Gastroesophageal sphincter (tissue), 4 donors: ENCODE measurements at regions not wholly inside any gene's neighbourhood (a gene's known extent, or its start where the extent isn't known, plus 50 kb on each side); places are given as distances from the start of the nearest gene placed in this dataset.

Experiments used
- ATAC-seq: fragments of 150-250 bp; one replicate; pipeline ENCODE4 v1.9.1; 2016; ENCODE audit warnings: mild to moderate bottlenecking, moderate library complexity
- H3K27ac ChIP-seq, 4 donors: fragments of 200-600 bp; sonication (generic) in 3 of 4; 1 replicate in 3 of 4; 2 replicates in 1 of 4; pipeline ENCODE4 v1.5.1; 2016 to 2019
- H3K27me3 ChIP-seq: fragments of 200-600 bp; sonication (generic); one replicate; pipeline ENCODE4 v1.5.1; 2019
- H3K36me3 ChIP-seq, 2 donors: fragments of 200-600 bp; sonication (generic); one replicate each; pipeline ENCODE4 v1.5.1; 2019; ENCODE audit warnings: control low read depth in 1 of 2
- H3K4me1 ChIP-seq, 3 donors: fragments of 200-600 bp; sonication (generic); 1 replicate in 2 of 3; 2 replicates in 1 of 3; pipeline ENCODE4 v1.5.1; 2016 to 2019; ENCODE audit warnings: control low read depth in 2 of 3
- H3K4me3 ChIP-seq, 2 donors: fragments of 200-600 bp; sonication (generic); one replicate each; pipeline ENCODE4 v1.5.1; 2019; ENCODE audit warnings: mild to moderate bottlenecking in 1 of 2, moderate library complexity in 1 of 2
- H3K9me3 ChIP-seq, 3 donors: fragments of 200-600 bp; sonication (generic); one replicate each; pipeline ENCODE4 v1.5.1; 2017 to 2019; ENCODE audit warnings: control low read depth in 2 of 3
- EP300 ChIP-seq: sonication (generic); formaldehyde crosslinking; IDR thresholded peaks from one replicate; pipeline ENCODE4 v1.6.1; 2017; ENCODE audit warnings: antibody characterized with exemption, mild to moderate bottlenecking
- POLR2A ChIP-seq, 2 donors: fragments of 450-650 bp; IDR thresholded peaks; one replicate each; pipeline ENCODE4 v1.6.1; 2017; ENCODE audit warnings: antibody characterized with exemption in 2 of 2, mild to moderate bottlenecking in 2 of 2, moderate library complexity in 1 of 2
- POLR2AphosphoS5 ChIP-seq: sonication (generic); formaldehyde crosslinking; IDR thresholded peaks from one replicate; pipeline ENCODE4 v1.6.1; 2017; ENCODE audit warnings: antibody characterized with exemption
- WGBS, 2 donors: methylation state at CpG; one replicate each; pipeline ENCODE4 v1.1.5; 2018; ENCODE audit warnings: low coverage in 1 of 2; 5-methylcytosine and 5-hydroxymethylcytosine counted together
- TF ChIP-seq, protein P1 (sequence below), 4 experiments: fragments of 200-600 bp in 2 of 4; fragments of 450-650 bp in 2 of 4; sonication (generic) in 1 of 4; IDR thresholded peaks; one replicate each; pipeline ENCODE4 v1.5.1; 2017 to 2019; ENCODE audit warnings: antibody characterized with exemption in 4 of 4, mild to moderate bottlenecking in 2 of 4, moderate library complexity in 2 of 4

DNA sequence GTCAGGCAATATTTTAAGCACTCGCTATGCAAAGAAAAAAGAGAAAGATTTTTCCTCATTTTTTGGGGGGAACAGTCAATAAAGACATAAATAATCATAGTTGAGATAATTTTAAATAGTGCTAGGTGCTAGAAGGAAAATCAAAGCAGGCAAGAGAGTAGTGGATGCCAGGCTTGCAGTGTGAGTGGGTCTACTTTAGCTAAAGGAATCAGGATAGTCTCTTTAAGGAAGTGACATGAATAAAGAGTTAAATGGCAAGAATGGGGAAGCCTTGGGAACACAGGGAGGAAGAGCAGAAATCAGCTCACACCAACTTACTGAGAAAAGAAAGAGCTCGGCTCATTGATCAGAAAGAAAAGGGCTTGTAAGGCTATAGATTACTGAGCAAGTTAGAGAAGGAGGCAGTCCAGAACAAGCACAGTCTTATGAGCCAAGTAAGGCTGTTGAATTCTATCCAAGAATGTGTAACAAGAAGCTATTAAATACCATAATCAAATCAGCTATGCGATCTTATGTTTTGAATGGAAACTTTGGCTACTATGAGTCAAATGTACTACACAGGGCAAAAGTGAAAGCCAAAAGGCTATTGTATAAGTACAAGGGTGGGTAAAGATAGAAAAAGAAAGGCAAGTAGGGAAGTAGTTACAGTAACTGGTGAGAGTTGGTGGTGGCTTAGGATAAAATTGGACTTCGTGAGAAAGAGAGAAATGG is 833.8 kb upstream of the PIK3C3 start:
- H3K27me3 ChIP-seq: no peaks in the 10 kb centered on the region
- ATAC-seq: no peak
- no peak overlapping the region for H3K4me3 ChIP-seq
- H3K4me1 ChIP-seq: no peaks in the 10 kb centered on the region
- no peak overlapping the region for H3K27ac ChIP-seq
- 54 to 56% methylated on average over 4 of the region's 4 CpGs for WGBS, 2 donors
- no peaks in the 10 kb centered on the region for H3K36me3 ChIP-seq
- no peaks in the 10 kb centered on the region for H3K9me3 ChIP-seq
- no peak for TF ChIP-seq EP300

DNA sequence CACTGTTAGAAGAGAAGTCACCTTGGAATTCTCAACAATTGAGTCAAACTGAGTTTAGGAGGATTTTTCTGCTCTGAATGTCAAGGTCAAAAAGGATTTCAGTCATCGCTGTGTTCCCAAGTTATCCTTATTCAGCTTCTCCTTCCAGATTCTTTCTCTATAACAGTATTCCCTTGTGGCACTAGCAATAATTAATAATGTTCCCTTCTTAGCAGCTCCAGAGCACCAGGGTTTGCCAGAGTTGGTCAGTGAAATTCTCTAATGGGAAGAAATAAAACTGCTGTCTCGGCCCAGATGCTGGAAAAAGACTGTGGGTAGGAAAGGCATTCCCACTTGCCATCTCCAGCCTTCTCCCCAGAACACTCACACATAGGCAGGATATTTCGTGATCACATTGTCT is 836.0 kb upstream of the PIK3C3 start:
- H3K4me3 ChIP-seq: no peak overlapping the region
- 72 to 86% methylated on average over 1 to 2 of the region's 3 CpGs for WGBS, 2 donors

DNA sequence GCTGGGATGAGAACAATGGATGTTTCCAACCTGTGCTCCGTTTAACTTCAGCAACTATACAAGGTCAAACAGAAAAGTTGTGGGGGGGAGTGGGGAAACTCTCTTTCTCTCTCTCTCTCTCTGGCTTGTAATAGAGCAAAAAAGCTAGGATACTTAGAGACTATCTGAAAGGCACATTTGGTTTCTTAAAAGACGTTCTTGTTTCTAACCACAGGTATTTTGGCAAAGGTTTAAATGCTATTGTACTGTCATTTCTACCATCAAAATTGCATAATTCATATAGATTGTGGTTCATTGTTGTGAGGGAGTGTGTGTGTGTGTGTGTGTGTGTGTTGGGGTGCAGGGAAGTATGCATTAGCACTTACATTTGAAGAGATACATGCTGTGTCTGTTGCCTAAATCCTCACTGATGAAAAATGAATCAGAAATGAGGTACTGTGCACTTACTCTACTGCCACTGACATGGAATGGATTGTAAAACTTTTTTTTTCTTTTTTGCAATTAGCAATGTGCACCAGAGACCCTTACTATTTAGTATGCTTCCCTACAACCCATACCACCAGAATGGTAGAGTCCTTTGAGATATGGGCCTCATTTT is 841.0 kb upstream of the PIK3C3 start:
- Histone ChIP-seq H3K27ac (no peak overlapping the region), H3K27me3 (no peaks in the 10 kb centered on the region), H3K9me3 (peaks cover 0 to 13% (median 0%) of the 10 kb centered on the region in 3 donors), H3K4me1 (no peaks in the 10 kb centered on the region), H3K36me3 (no peaks in the 10 kb centered on the region), H3K4me3 (no peak overlapping the region)
- no peak for ATAC-seq
- WGBS, 2 donors: 31 to 35% methylated on average over 2 of the region's 2 CpGs
- TF ChIP-seq EP300: no peak
- no peak for TF ChIP-seq POLR2AphosphoS5
- TF ChIP-seq POLR2A (IDR thresholded peaks at IDR 0.05): no peak
- TF ChIP-seq, protein P1, sequence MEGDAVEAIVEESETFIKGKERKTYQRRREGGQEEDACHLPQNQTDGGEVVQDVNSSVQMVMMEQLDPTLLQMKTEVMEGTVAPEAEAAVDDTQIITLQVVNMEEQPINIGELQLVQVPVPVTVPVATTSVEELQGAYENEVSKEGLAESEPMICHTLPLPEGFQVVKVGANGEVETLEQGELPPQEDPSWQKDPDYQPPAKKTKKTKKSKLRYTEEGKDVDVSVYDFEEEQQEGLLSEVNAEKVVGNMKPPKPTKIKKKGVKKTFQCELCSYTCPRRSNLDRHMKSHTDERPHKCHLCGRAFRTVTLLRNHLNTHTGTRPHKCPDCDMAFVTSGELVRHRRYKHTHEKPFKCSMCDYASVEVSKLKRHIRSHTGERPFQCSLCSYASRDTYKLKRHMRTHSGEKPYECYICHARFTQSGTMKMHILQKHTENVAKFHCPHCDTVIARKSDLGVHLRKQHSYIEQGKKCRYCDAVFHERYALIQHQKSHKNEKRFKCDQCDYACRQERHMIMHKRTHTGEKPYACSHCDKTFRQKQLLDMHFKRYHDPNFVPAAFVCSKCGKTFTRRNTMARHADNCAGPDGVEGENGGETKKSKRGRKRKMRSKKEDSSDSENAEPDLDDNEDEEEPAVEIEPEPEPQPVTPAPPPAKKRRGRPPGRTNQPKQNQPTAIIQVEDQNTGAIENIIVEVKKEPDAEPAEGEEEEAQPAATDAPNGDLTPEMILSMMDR (IDR thresholded peaks at IDR 0.05): no peak

More for the DNA sequence above, 836.0 kb upstream of the PIK3C3 start:
- TF ChIP-seq EP300 (no peak), POLR2A (IDR thresholded peaks at IDR 0.05) (no peak), POLR2AphosphoS5 (no peak)
- TF ChIP-seq, protein P1 (IDR thresholded peaks at IDR 0.05): no peak
- Histone ChIP-seq H3K27me3 (no peaks in the 10 kb centered on the region), H3K9me3 (no peaks in the 10 kb centered on the region), H3K27ac (no peak overlapping the region), H3K4me1 (no peaks in the 10 kb centered on the region), H3K36me3 (no peaks in the 10 kb centered on the region)
- ATAC-seq: no peak

DNA sequence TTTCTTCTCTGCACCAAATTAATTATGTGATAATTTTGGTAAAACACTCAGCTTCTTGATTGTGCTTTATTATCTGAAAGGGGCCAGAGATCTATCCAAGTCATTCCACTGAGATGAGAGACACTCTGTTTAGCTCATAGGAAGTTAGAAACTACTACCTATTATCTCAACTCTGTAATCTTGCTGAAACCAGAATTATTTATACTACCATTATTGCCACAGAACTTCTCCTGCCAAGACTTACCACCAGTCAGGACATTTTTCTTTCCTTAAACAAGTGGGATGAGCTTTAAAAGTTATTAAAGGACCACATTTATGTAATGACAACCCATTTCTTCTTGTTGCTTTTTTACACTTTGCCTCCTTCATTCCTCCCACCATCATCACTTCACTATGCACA is 855.6 kb upstream of the PIK3C3 start:
- peaks cover 0 to 4% (median 0%) of the 10 kb centered on the region in 3 donors for H3K9me3 ChIP-seq
- TF ChIP-seq, protein P1 (IDR thresholded peaks at IDR 0.05): no peak
- no peak for TF ChIP-seq EP300
- TF ChIP-seq POLR2A (IDR thresholded peaks at IDR 0.05): no peak
- TF ChIP-seq POLR2AphosphoS5: no peak
- no peak for ATAC-seq

GRCh38 chr18:41096504-41096903 is 858.5 kb upstream of the PIK3C3 start:
- H3K27ac ChIP-seq: no peak overlapping the region
- H3K4me1 ChIP-seq: no peaks in the 10 kb centered on the region
- WGBS, 2 donors: 39 to 46% methylated on average over 4 to 5 of the region's 5 CpGs
- TF ChIP-seq, protein P1 (IDR thresholded peaks at IDR 0.05): no peak
- no peak for TF ChIP-seq POLR2AphosphoS5
- no peak for TF ChIP-seq POLR2A (IDR thresholded peaks at IDR 0.05)
- no peak for TF ChIP-seq EP300
- H3K36me3 ChIP-seq: no peaks in the 10 kb centered on the region
- ATAC-seq: no peak
- H3K27me3 ChIP-seq: no peaks in the 10 kb centered on the region
- H3K9me3 ChIP-seq: no peaks in the 10 kb centered on the region
- H3K4me3 ChIP-seq: no peak overlapping the region

More for the DNA sequence above, 855.6 kb upstream of the PIK3C3 start:
- H3K4me1 ChIP-seq: no peaks in the 10 kb centered on the region
- no peak overlapping the region for H3K4me3 ChIP-seq
- H3K27me3 ChIP-seq: no peaks in the 10 kb centered on the region
- H3K27ac ChIP-seq: no peak overlapping the region
- H3K36me3 ChIP-seq: no peaks in the 10 kb centered on the region
